Hematopoietic multipotent progenitor cell treated with erythropoietin and hydrocortisone succinate and interleukin-3 and kit ligand, for 17 days (in vitro differentiated cells): ENCODE measurements at regions not wholly inside any gene's neighbourhood (a gene's known extent, or its start where the extent isn't known, plus 50 kb on each side); places are given as distances from the start of the nearest gene placed in this dataset.
"Not testable (repeated sequence)": the region's sequence is repeated elsewhere in the genome, so short reads cannot be mapped to it uniquely, and the experiment has no call there.

Experiments used
- DNase-seq: peaks from one replicate; pipeline ENCODE4 v3.0.0-alpha.2; 2015; ENCODE audit warnings: low spot score

- DNase-seq = no peak
Measured at GRCh38 chr22:48313175-48313830, 1514.4 kb downstream of the BRD1 start.

GRCh38 chr22:48310740-48311139, 1516.9 kb downstream of the BRD1 start:
- no peak for DNase-seq

DNA sequence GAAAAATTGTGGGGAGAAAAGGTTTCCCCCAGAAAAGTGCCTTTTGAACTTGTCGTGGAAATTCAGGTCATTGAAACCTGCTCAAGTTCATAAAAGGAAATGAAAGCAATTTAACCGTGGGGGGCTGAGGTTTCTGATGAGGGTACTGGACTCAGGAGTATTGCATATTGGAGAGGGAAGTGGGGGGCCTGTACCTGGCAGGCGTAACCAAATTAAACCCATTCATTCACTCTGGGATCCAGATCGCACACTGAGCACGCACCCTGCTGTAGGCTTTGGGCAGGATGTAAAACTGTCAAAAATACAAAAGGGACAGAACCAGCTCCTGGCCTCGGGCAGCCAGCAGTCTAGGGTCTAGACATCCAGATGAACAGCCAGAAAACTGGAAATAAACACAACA, 1517.4 kb downstream of the BRD1 start:
- no peak for DNase-seq

DNA sequence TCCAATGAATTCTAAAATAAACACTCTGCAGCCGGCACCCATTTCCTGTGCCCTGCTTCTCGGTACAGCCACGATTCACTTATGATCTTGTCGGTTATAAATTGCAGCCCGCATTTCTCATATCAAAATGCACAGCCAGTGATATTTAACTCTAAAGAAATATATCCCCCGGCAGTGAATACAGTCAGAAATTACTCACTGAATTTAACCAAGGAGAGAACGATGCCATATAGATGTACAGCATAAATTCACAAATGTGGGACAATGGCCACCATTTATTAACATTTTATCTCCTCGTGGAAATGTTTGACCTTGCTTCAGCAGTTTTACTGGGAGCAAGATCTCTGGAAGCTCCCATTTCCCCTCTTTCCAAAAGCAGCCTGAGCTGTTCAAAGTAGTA, 1517.8 kb downstream of the BRD1 start:
- no peak for DNase-seq

DNA sequence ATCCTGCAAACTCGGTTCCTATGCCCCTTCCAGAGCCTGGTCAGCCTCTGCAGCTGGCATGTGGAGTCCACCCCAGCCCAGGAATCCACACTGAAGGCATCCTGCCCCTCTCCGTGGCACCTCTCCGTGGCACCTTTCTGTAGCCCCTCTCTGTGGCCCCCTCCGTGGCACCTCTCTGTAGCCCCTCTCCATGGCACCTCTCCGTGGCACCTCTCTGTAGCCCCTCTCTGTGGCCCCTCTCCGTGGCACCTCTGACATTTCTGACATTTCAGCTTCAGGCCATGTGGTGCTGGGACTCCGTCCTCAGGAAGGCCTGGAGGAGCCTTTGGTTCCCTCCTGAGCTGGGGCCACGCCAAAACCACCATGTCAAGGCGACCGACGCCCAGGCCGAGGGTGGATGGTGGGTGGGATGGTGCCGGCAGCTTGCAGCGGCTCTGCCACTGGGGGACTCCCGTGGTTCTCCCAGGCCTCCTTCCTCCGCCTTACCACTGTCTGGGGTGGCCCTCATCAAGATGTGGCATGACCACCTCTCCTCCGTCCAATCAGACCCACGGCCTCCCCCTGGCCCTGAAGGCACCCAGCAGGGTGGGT, 1518.5 kb downstream of the BRD1 start:
- DNase-seq = no peak

DNA sequence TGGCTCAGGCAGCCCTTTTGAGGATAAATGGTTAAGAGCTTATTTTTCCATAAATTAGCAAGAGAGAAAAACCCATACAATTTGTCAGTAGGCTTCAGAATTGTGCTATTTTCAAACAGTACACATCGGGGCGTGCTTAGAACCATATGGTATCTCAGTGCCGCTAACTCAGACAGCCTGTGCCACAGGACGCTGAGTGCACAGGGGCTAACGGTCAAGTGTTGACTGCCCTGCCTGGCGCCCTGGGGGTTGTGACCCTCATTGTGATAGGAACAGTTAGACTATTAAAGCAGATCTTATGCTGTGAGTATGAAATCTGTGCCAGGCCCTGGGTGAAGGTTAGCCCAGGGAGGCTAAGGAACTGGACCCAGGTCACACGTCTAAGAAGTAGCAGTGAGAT, 1519.7 kb downstream of the BRD1 start:
- DNase-seq = no peak

DNA sequence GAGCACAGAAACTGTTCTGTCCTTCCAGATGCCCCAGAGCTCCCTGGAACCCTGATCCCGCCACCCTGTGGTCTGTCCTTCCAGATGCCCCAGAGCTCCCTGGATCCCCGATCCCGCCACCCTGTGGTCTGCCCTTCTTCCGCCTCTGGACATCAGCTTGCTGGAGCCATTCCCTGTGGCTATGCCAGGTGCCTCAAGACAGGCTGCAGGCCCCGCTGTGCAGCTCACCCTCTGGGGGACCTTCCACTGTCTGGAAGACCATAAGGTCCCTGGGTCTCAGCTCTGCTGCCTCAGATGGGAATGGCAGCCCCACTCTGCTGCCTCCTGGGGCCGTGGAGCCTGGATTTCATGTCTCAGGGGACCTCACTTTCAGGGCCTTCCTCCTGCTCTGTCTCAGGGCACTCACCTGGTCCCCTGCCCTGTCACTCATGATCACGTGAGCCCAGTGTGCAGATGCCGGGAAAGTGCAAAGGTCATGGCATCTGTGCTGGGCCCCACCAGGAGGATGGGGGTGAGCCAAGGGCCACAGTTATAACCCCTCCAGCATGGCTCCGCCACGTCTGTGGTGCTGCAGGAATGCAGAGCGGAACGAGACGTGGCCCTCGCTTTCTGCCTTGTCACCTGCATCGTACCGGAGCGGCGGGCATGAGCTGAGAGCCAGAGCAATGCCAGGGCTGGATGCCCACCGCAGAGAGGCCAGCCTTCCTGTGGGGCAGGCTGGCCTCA, 1520.7 kb downstream of the BRD1 start:
- no peak for DNase-seq

- no peak for DNase-seq
Measured at GRCh38 chr22:48306284-48306683, 1521.4 kb downstream of the BRD1 start.

DNA sequence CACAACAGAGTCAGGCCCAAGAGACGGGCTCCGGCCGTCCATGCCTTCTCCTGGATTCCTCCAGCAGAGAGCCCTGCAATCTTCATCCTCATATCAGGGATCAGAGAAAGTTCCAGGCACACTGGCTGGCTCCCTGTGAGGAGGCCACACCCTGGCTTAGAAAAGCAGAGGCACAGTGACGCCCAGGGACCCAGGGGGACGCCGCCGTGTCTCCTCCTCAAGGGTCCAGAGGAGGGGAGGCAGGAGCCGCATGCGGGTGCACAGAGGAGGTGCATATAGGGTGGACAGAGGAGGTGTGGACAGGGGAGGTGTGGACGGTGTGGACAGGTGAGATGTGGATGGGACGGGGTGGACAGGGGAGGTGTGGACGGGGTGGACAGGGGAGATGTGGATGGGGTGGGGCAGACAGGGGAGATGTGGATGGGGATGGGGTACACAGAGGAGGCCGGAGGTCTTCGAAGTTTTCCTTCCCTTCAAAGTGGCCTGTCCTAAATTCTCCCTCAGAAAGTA, 1521.9 kb downstream of the BRD1 start:
- DNase-seq = no peak

DNA sequence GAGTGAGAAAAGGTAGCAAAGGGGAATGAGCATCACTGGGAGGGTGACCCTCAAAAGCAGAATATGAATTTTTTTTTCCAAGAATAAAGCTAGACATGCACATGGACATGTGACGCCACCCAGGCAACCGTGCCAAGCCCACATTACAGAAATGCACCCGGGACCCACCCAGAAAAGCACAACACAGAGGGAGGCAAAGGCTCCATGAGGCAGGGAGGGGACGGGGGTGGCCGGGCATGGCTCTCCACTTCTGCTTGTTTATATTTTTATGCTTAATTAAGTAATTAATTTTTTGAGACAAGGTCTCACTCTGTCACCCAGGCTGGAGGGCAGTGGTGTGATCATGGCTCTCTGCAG, 1524.3 kb downstream of the BRD1 start:
- no peak for DNase-seq

DNA sequence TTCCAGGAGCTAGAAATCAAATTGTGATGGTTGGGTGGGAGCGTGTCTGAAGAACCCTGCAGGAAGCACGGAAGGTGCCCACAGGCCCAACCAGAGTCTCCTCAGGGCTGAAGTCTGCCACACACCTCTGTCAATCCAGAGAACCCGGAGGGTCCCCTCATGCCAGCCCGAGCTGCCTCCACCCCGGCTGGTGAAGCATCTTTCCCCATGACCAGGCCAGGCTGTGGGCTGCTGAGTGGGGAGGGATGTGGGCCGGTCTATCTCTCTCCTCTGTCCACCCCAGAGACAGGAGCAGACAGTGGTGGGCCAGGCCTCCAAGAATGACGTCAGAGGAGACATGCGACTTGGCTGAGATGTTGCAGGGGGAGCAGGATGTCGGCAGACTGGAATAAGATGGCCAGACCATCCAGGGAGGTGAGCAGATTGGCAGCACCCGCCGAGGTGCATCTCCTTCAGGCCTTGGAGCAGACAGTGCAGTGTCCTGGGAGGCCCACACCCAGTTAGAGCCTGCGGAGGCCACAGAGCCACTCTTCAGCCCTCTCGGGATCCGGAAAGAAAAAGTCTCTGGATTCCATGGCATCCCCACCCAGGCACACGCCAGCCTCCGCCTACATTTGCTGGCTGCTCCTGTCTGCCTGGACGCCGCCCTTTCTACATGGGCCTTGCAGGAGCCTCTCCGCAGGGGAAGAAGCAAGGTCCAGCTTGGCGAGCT, 1524.9 kb downstream of the BRD1 start:
- no peak for DNase-seq

DNA sequence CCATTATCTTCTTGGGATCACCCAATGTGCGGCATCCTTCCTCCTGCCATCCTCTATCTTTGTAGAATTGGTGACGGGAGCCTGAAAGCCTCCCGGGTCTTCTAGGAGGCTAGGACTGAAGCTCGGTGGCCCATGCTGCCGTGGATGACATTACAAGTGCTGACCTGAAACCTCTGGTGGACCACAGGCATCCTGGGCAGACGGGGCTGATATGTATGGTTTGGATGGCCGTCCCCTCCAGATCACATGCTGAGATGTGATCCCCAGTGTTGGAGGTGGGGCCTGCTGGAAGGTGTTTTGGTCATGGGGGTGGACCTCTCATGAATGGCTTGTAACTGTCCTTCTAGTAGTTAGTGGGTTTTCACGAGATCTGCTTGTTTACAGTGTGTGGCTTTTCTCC, 1525.8 kb downstream of the BRD1 start:
- no peak for DNase-seq

DNA sequence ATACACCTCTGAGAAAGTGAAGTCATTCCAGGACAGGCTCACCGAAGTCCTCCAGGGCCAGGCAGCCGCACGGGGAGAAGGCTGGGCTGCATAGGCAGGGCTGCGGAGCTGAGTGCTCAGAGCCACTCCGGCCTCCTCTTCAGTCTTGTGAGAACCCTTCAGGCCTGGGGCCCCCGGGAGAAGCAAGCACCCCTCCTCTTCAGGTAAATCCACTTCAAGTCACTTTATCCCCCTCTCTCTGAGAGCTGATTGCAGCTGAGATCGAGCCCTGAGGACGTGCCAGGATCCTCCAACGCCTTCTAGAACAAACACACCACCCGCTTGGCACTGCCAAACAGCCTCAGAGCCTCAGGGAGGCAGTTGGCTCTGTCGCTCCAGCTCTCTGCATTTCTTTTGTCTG, 1526.3 kb downstream of the BRD1 start:
- DNase-seq = no peak

DNA sequence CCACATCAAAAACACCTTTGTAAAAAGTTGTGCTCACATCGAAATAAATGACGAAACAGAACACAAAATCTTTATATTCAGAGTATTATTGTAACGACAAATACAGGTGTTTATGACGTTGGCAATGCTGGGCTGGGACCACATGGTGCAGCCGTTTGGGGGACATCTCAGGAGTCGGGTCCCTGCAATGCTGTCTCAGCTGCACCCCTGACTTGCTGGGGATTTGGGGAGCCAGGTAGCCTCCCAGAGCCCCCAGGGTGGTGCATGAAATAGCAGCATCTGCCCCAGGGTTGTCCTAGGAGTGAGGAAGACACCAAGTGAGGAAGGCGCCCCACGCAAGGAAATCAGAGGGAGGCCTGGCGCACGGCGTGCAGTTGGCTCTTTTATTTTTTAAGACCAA, 1526.8 kb downstream of the BRD1 start:
- DNase-seq = no peak

GRCh38 chr22:48299801-48300200, 1527.9 kb downstream of the BRD1 start:
- no peak for DNase-seq

DNA sequence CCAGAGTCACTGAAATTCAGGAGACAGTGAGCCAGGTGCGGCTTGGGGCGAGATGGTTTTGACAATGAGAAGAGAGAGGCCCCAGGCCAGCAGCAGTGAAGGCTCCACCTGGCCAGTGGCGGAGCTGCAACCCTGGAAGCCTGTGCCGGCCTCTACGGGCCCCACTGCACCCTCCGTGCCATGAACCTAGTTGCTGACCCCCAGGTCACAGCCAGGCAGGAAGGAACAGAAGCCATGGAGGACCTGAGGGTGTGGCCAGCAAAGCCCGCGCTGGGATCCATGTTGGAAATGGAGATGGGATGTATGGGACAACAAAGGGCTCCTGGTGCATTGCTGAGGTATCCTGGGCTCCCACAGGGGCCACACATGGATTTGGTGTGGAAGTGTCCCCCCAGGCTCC, 1528.5 kb downstream of the BRD1 start:
- DNase-seq = no peak

DNA sequence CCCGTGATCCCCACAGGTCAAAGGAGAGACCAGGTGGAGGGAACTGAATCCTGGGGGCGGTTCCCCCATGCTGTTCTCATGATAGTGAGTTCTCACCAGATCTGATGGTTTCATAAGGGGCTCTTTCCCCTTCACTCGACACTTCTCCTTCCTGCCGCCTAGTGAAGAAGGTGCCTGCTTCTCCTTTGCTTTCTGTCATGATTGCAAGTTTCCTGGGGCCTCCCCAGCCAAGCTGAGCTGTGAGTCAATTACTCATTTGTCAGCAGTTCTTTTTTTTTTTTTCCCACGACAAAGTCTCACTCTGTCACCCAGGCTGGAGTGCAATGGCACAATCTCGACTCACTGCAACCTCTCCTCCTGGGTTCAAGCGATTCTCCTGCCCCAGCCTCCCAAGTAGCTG, 1530.4 kb downstream of the BRD1 start:
- DNase-seq = no peak

DNA sequence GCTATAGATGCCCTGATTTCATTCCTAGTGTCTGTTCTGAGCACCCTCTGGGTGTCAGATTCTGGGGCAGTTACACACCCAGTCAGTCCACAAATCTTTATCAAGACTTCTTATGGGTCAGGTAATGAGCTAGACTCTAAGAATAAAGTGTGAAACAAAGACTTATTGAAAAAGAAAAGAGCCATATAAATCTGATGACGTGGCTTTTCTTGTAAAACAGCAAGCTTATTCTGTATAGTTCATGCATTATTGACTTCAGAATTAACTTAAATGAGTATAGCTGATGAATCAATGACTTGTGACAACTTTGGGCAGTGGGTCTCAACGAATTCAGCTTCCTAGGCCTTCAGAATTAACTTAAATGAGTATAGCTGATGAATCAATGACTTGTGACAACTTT, 1527.5 kb downstream of the TBC1D22A start:
- DNase-seq = not testable (repeated sequence)

- DNase-seq = no peak
Measured at GRCh38 chr22:48288376-48288940, 1526.0 kb downstream of the TBC1D22A start.

GRCh38 chr22:48287031-48287430, 1524.6 kb downstream of the TBC1D22A start:
- DNase-seq = no peak

- DNase-seq = no peak
Measured at GRCh38 chr22:48284671-48285070, 1522.2 kb downstream of the TBC1D22A start.

DNA sequence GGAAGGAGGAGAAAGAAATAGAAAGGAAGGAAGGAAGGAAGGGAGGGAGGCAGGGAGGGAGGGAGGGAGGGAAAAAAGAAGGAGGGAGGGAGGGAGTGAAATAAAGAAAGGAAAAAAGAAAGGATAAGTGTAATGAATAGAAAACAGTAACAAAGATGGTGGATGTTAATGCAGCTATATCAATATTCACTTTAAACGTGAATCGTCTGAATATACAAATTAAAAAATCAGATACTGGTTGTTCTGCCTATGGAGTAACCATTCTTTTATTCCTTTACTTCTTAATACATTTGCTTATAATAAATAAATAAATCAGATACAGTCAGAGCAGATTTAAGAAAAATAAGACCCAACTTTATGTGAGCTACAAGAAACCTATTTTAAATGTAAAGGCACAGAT, 1520.4 kb downstream of the TBC1D22A start:
- DNase-seq = no peak

GRCh38 chr22:48279461-48279756, 1517.0 kb downstream of the TBC1D22A start:
- no peak for DNase-seq
